Kidney epithelial cell (primary cell): ENCODE measurements at regions not wholly inside any gene's neighbourhood (a gene's known extent, or its start where the extent isn't known, plus 50 kb on each side); places are given as distances from the start of the nearest gene placed in this dataset.

Source experiments
- DNase-seq: peaks from one replicate; pipeline ENCODE4 v3.0.0-alpha.2; 2010; ENCODE audit warnings: low read depth
- H3K27me3 ChIP-seq: 2 replicates; pipeline ENCODE4 v1.6.0; 2011; ENCODE audit warnings: low read length; ENCODE audit not compliant: control insufficient read depth, insufficient read depth
- H3K36me3 ChIP-seq: 2 replicates; pipeline ENCODE4 v1.5.1; 2011; ENCODE audit warnings: low read length; ENCODE audit not compliant: control insufficient read depth, insufficient read depth
- H3K4me3 ChIP-seq: 2 replicates; pipeline ENCODE4 v1.5.1; 2011; ENCODE audit warnings: low read depth, mild to moderate bottlenecking, control low read depth, low read length
- TF ChIP-seq, protein P1 (sequence below): IDR thresholded peaks from 2 replicates; pipeline ENCODE4 v1.5.1; 2011; ENCODE audit warnings: mild to moderate bottlenecking, moderate library complexity, low read length, control low read depth, inconsistent platforms; ENCODE audit not compliant: insufficient read depth, poor library complexity, severe bottlenecking

DNA sequence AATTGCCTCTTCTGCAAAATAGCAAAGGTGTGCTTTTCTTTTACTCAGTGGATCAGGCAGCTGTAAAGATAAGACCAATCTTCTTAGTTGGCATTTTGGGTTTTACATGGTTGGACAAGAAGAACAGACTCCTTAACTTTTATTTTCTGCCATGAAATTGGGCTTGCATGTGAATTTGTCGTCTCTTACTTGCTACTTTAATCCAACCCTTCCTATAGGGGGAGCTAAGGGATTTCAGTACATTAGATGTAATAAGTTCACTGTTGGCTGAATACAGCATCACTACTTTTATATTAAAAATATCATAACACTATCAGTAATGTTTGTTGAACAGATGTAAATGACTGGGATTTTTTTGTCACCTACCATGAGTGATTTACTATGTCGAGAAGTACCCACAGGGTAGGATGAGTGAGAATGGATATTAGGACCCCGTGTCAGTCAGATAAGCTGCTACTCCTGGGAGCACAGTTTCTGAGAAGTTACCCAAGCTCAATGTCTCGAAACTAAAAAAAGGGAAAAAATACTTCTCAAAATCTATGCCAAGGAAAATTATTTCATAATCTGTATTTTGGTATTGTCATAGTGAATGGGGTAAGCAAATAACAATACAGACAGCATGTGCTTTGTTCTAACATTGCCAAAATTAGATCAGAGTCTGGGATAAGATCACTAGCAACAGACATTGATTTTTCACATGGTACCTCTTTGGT lies 127.4 kb upstream of the AGR3 start:
- TF ChIP-seq, protein P1, sequence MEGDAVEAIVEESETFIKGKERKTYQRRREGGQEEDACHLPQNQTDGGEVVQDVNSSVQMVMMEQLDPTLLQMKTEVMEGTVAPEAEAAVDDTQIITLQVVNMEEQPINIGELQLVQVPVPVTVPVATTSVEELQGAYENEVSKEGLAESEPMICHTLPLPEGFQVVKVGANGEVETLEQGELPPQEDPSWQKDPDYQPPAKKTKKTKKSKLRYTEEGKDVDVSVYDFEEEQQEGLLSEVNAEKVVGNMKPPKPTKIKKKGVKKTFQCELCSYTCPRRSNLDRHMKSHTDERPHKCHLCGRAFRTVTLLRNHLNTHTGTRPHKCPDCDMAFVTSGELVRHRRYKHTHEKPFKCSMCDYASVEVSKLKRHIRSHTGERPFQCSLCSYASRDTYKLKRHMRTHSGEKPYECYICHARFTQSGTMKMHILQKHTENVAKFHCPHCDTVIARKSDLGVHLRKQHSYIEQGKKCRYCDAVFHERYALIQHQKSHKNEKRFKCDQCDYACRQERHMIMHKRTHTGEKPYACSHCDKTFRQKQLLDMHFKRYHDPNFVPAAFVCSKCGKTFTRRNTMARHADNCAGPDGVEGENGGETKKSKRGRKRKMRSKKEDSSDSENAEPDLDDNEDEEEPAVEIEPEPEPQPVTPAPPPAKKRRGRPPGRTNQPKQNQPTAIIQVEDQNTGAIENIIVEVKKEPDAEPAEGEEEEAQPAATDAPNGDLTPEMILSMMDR = peak; percentile 22
- no peak for DNase-seq
- Histone ChIP-seq H3K27me3 (no peaks in the 10 kb centered on the region), H3K4me3 (no peak overlapping the region), H3K36me3 (no peaks in the 10 kb centered on the region)

DNA sequence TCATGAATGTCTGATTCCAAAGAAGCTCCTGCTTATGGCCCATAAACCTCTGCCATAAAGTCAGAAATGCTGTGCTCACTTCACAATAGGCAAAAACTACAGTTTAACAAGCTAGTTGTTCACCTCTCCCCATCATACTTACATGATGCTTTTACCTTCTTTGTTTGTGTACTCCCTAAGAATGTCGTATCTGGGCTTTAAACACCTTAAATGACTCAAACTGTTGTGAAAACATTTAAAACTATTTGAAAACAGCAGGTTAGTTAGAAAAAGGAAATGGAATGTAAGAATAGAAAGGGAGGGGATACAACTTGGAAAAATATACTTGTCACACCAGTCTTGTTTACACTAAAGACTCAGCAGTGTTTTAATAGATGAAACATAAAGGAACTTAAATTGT lies 128.2 kb upstream of the AGR3 start:
- H3K27me3 ChIP-seq = no peaks in the 10 kb centered on the region
- no peak for DNase-seq
- TF ChIP-seq, protein P1 = no peak
- H3K36me3 ChIP-seq = no peaks in the 10 kb centered on the region
- H3K4me3 ChIP-seq = no peak overlapping the region

DNA sequence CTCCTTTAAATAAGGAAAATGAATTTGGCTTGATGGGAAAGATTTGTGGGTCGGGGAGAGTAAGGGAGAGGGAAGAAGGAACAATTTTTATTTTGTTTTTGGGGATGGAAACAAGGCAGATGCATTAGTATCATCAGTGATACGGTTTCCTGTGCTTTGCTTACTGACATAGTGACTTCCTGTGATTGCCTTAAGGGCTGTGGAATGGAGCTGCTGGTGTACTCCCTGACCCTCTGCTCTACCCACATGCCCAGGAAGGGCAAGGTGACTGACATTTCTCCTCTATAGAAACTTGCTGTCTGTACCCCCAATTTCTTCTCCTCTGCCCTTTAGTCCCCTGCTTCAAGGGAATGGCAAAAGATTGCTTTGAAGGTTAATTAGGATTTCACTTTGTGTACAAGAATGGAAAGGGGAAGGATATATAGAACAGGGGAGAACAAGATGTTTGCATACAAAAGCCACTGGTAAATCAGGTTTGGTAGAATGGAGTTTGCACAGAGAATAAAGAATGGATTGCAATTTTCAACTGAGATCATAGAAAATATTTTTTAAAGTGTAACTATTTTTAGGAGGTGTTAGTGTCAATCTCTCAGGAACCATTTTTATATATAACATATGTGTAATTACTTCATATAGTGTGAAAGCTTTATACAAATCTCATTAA lies 129.0 kb upstream of the AGR3 start:
- TF ChIP-seq, protein P1 = no peak
- DNase-seq = no peak
- Histone ChIP-seq H3K27me3 (no peaks in the 10 kb centered on the region), H3K4me3 (no peak overlapping the region), H3K36me3 (no peaks in the 10 kb centered on the region)

DNA sequence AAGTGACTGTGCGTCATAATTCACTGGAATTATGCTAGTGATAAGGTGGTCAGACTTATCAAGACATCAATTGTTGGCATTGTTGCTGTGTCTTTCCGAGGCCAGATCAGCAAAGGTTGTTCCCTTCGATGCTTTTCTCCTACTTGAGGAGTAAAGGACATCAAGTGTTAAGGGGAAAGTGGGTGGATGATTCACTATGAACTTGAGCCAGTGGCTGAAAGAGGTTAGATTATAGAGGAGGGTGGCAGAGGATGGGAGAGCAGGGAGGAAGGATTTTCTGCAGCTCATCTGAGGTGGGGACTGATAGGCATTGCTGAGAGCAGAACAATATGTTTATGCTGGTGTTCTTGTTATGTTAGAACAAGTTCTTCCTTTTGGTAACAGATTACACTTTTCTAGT lies 131.4 kb upstream of the AGR3 start:
- H3K27me3 ChIP-seq = no peaks in the 10 kb centered on the region
- H3K36me3 ChIP-seq = no peaks in the 10 kb centered on the region
- H3K4me3 ChIP-seq = no peak overlapping the region
- DNase-seq = no peak
- TF ChIP-seq, protein P1 = no peak

DNA sequence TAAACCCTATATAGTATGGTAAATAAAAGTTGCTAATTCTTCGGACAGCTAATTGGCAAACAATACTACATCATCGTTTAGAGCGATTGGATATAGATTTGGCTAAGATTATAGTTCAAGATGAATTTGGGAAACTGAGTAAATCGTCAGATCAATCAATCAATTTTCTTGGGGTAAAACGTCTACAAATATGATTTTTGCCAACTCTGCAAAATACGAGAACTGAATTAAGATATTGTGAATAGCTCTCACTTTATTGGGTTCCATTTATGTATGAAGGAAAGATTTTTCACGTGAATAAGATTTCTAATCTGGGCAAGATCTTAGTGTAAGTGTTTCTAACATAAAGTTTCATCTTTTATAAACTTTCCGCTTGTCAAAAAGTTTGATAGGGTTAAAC lies 132.9 kb upstream of the AGR3 start:
- Histone ChIP-seq H3K27me3 (no peaks in the 10 kb centered on the region), H3K4me3 (no peak overlapping the region), H3K36me3 (no peaks in the 10 kb centered on the region)
- TF ChIP-seq, protein P1 = no peak
- DNase-seq = no peak
